ENCODE measurements at regions not wholly inside any gene's neighbourhood (a gene's known extent, or its start where the extent isn't known, plus 50 kb on each side); places are given as distances from the start of the nearest gene placed in this dataset.

DNA sequence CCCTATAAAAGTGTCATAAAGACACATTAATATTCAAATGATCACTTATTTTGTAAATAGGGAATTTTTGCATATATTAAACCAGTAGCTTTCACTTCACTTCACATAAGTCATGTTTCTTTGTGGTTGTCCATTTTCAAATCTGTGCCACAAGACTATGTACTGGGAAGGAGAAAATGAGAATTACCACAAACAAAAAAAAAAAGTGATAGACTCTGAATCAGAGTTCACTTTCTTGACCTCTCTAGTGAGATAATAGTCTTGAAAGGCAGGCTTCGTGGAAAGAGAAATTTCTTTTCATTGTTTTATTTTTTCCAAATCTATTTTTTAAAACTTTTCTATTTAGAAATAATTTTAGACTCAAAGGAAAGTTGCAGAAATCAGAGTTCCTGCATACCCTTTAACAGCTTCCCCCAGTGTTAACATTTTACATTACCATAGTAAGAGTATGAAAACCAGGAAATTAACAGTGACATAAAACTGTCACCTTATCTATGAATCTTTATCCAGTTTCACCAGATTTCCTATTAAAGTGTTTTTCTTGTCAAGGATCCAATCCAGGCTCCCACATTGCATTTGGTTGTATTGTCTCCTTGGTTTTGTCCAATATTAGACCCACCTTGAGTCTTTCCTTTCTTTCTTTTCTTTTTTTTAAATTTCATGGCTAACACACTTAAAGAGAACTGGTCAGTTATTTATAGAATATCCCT lies 215.4 kb upstream of the PGRMC2 start:
- H3K36me3 ChIP-seq (ENCODE audit: control insufficient read depth in 2 of 2, extremely low read depth in 1 of 2, insufficient read depth in 2 of 2, low read length in 2 of 2), result no peaks in the 10 kb centered on the region
- H3K9me1 ChIP-seq (ENCODE audit: control insufficient read depth, extremely low read depth, insufficient read depth, low read length), result no peaks in the 10 kb centered on the region
- no peak for TF ChIP-seq EZH2 (IDR thresholded peaks at IDR 0.05; ENCODE audit: low read length)
- TF ChIP-seq, protein P1, sequence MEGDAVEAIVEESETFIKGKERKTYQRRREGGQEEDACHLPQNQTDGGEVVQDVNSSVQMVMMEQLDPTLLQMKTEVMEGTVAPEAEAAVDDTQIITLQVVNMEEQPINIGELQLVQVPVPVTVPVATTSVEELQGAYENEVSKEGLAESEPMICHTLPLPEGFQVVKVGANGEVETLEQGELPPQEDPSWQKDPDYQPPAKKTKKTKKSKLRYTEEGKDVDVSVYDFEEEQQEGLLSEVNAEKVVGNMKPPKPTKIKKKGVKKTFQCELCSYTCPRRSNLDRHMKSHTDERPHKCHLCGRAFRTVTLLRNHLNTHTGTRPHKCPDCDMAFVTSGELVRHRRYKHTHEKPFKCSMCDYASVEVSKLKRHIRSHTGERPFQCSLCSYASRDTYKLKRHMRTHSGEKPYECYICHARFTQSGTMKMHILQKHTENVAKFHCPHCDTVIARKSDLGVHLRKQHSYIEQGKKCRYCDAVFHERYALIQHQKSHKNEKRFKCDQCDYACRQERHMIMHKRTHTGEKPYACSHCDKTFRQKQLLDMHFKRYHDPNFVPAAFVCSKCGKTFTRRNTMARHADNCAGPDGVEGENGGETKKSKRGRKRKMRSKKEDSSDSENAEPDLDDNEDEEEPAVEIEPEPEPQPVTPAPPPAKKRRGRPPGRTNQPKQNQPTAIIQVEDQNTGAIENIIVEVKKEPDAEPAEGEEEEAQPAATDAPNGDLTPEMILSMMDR (optimal IDR thresholded peaks at IDR 0.05 in 1 of 3, IDR thresholded peaks at IDR 0.05 in 1 of 3, conservative IDR thresholded peaks at IDR 0.05 in 1 of 3; ENCODE audit: extremely low read depth in 1 of 3, insufficient read depth in 2 of 3, low read length in 3 of 3), result no peak

DNA sequence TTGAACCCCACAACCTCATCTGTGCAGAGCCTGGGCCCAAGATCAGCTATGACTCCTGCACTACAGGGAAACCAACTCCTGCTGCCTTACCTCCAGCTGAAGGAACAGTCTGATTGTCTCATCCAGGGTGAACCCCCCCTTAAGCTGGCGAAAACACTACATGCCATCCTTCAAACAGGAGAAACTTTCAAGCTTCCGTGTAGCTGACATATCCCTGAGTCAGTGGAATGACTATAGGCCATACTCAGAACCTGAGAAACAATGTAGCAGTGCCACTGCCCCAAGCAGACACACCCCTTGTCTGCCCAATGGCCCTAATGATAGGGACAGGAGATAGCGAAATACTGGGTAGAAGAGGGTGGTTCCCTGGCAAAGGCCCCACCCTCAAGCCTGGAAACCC lies 213.6 kb upstream of the PGRMC2 start:
- H3K27me3 ChIP-seq (ENCODE audit: control insufficient read depth, extremely low read depth, insufficient read depth, low read length), result no peaks in the 10 kb centered on the region
- no peak for DNase-seq (ENCODE audit: low read depth, low spot score)
- no peak overlapping the region for H2AFZ ChIP-seq (ENCODE audit: control insufficient read depth, low read length)
- dilution Hi-C loops (cut with MboI; ENCODE audit: extremely low pct_ligation_motif_present, low sequenced_read_pairs), result no loop called here
- H3K36me3 ChIP-seq (ENCODE audit: control insufficient read depth in 2 of 2, extremely low read depth in 1 of 2, insufficient read depth in 2 of 2, low read length in 2 of 2), result no peaks in the 10 kb centered on the region
- FAIRE-seq, result no peak
- no peak overlapping the region for H3K27ac ChIP-seq (ENCODE audit: control insufficient read depth, insufficient read depth, low read length)
- no peaks in the 10 kb centered on the region for H3K9me1 ChIP-seq (ENCODE audit: control insufficient read depth, extremely low read depth, insufficient read depth, low read length)
- no peaks in the 10 kb centered on the region for H3K79me2 ChIP-seq (ENCODE audit: control insufficient read depth, insufficient read depth, low read length)
- no peak overlapping the region for H3K9ac ChIP-seq (ENCODE audit: control insufficient read depth, extremely low read depth, insufficient read depth, low read length)
- no peak overlapping the region for H3K4me2 ChIP-seq (ENCODE audit: control insufficient read depth, extremely low read depth, insufficient read depth, low read depth, low read length)
- TF ChIP-seq, protein P1 (optimal IDR thresholded peaks at IDR 0.05 in 1 of 3, IDR thresholded peaks at IDR 0.05 in 1 of 3, conservative IDR thresholded peaks at IDR 0.05 in 1 of 3; ENCODE audit: extremely low read depth in 1 of 3, insufficient read depth in 2 of 3, low read length in 3 of 3), result no peak
- TF ChIP-seq EZH2 (IDR thresholded peaks at IDR 0.05; ENCODE audit: low read length), result no peak
- no peaks in the 10 kb centered on the region for H3K4me1 ChIP-seq (ENCODE audit: control insufficient read depth, extremely low read depth, insufficient read depth, low read length)
- H3K9me3 ChIP-seq (ENCODE audit: control insufficient read depth, low read depth, low read length), result no peaks in the 10 kb centered on the region
- H4K20me1 ChIP-seq (ENCODE audit: control insufficient read depth, extremely low read depth, insufficient read depth, low read length), result no peaks in the 10 kb centered on the region
- H3K4me3 ChIP-seq (ENCODE audit: control insufficient read depth in 2 of 3, extremely low read depth in 1 of 3, insufficient read depth in 2 of 3, low read depth in 1 of 3, low read length in 3 of 3), result no peak overlapping the region

More for the DNA sequence above, 215.4 kb upstream of the PGRMC2 start:
- dilution Hi-C loops (cut with MboI; ENCODE audit: extremely low pct_ligation_motif_present, low sequenced_read_pairs), result no loop called here
- Histone ChIP-seq H4K20me1 (ENCODE audit: control insufficient read depth, extremely low read depth, insufficient read depth, low read length) (no peaks in the 10 kb centered on the region), H3K4me3 (ENCODE audit: control insufficient read depth in 2 of 3, extremely low read depth in 1 of 3, insufficient read depth in 2 of 3, low read depth in 1 of 3, low read length in 3 of 3) (no peak overlapping the region), H2AFZ (ENCODE audit: control insufficient read depth, low read length) (no peak overlapping the region), H3K27me3 (ENCODE audit: control insufficient read depth, extremely low read depth, insufficient read depth, low read length) (no peaks in the 10 kb centered on the region), H3K79me2 (ENCODE audit: control insufficient read depth, insufficient read depth, low read length) (no peaks in the 10 kb centered on the region), H3K9ac (ENCODE audit: control insufficient read depth, extremely low read depth, insufficient read depth, low read length) (no peak overlapping the region), H3K9me3 (ENCODE audit: control insufficient read depth, low read depth, low read length) (no peaks in the 10 kb centered on the region), H3K4me2 (ENCODE audit: control insufficient read depth, extremely low read depth, insufficient read depth, low read depth, low read length) (no peak overlapping the region), H3K27ac (ENCODE audit: control insufficient read depth, insufficient read depth, low read length) (no peak overlapping the region), H3K4me1 (ENCODE audit: control insufficient read depth, extremely low read depth, insufficient read depth, low read length) (no peaks in the 10 kb centered on the region)
- no peak for FAIRE-seq
- no peak for DNase-seq (ENCODE audit: low read depth, low spot score)

All from keratinocyte (primary cell).